ENCODE measurements at regions not wholly inside any gene's neighbourhood (a gene's known extent, or its start where the extent isn't known, plus 50 kb on each side); places are given as distances from the start of the nearest gene placed in this dataset.

GRCh38 chr6:164135511-164136132 lies 721.1 kb downstream of the QKI start:
- Histone ChIP-seq H3K9ac (ENCODE audit: low read depth, low read length) (no peak overlapping the region), H3K4me3 (ENCODE audit: low read depth, low read length) (no peak overlapping the region), H3K4me1 (ENCODE audit: control insufficient read depth, insufficient read depth, low read length) (no peaks in the 10 kb centered on the region), H3K27me3 (ENCODE audit: control insufficient read depth, insufficient read depth, low read length) (no peaks in the 10 kb centered on the region), H3K36me3 (ENCODE audit: control insufficient read depth, insufficient read depth, low read length) (no peaks in the 10 kb centered on the region), H3K27ac (ENCODE audit: low read depth, low read length) (no peak overlapping the region), H3K9me3 (ENCODE audit: control insufficient read depth, insufficient read depth, low read length) (no peaks in the 10 kb centered on the region)

- Histone ChIP-seq H3K4me3 (ENCODE audit: low read depth, low read length) (no peak overlapping the region), H3K9ac (ENCODE audit: low read depth, low read length) (no peak overlapping the region), H3K36me3 (ENCODE audit: control insufficient read depth, insufficient read depth, low read length) (no peaks in the 10 kb centered on the region), H3K4me1 (ENCODE audit: control insufficient read depth, insufficient read depth, low read length) (no peaks in the 10 kb centered on the region), H3K27me3 (ENCODE audit: control insufficient read depth, insufficient read depth, low read length) (no peaks in the 10 kb centered on the region), H3K27ac (ENCODE audit: low read depth, low read length) (no peak overlapping the region), H3K9me3 (ENCODE audit: control insufficient read depth, insufficient read depth, low read length) (no peaks in the 10 kb centered on the region)
These were observed 718.6 kb downstream of the QKI start for GRCh38 chr6:164133095-164133494.

GRCh38 chr6:164130585-164130984 lies 716.1 kb downstream of the QKI start:
- no peaks in the 10 kb centered on the region for H3K9me3 ChIP-seq (ENCODE audit: control insufficient read depth, insufficient read depth, low read length)
- H3K4me3 ChIP-seq (ENCODE audit: low read depth, low read length), result no peak overlapping the region
- H3K36me3 ChIP-seq (ENCODE audit: control insufficient read depth, insufficient read depth, low read length), result no peaks in the 10 kb centered on the region

GRCh38 chr6:164130151-164130550 lies 715.6 kb downstream of the QKI start:
- H3K4me1 ChIP-seq (ENCODE audit: control insufficient read depth, insufficient read depth, low read length), result no peaks in the 10 kb centered on the region
- no peak overlapping the region for H3K9ac ChIP-seq (ENCODE audit: low read depth, low read length)
- no peak overlapping the region for H3K4me3 ChIP-seq (ENCODE audit: low read depth, low read length)
- H3K36me3 ChIP-seq (ENCODE audit: control insufficient read depth, insufficient read depth, low read length), result no peaks in the 10 kb centered on the region
- no peaks in the 10 kb centered on the region for H3K27me3 ChIP-seq (ENCODE audit: control insufficient read depth, insufficient read depth, low read length)
- H3K27ac ChIP-seq (ENCODE audit: low read depth, low read length), result no peak overlapping the region
- H3K9me3 ChIP-seq (ENCODE audit: control insufficient read depth, insufficient read depth, low read length), result no peaks in the 10 kb centered on the region

More at GRCh38 chr6:164130585-164130984, 716.1 kb downstream of the QKI start:
- Histone ChIP-seq H3K27me3 (ENCODE audit: control insufficient read depth, insufficient read depth, low read length) (no peaks in the 10 kb centered on the region), H3K4me1 (ENCODE audit: control insufficient read depth, insufficient read depth, low read length) (no peaks in the 10 kb centered on the region), H3K27ac (ENCODE audit: low read depth, low read length) (no peak overlapping the region), H3K9ac (ENCODE audit: low read depth, low read length) (no peak overlapping the region)

- no peak overlapping the region for H3K4me3 ChIP-seq (ENCODE audit: low read depth, low read length)
- no peaks in the 10 kb centered on the region for H3K36me3 ChIP-seq (ENCODE audit: control insufficient read depth, insufficient read depth, low read length)
- H3K27me3 ChIP-seq (ENCODE audit: control insufficient read depth, insufficient read depth, low read length), result no peaks in the 10 kb centered on the region
- H3K9ac ChIP-seq (ENCODE audit: low read depth, low read length), result no peak overlapping the region
- H3K9me3 ChIP-seq (ENCODE audit: control insufficient read depth, insufficient read depth, low read length), result no peaks in the 10 kb centered on the region
- no peaks in the 10 kb centered on the region for H3K4me1 ChIP-seq (ENCODE audit: control insufficient read depth, insufficient read depth, low read length)
- H3K27ac ChIP-seq (ENCODE audit: low read depth, low read length), result no peak overlapping the region
These were observed 714.7 kb downstream of the QKI start for GRCh38 chr6:164129218-164129617.

GRCh38 chr6:164128101-164128500 lies 713.6 kb downstream of the QKI start:
- Histone ChIP-seq H3K36me3 (ENCODE audit: control insufficient read depth, insufficient read depth, low read length) (no peaks in the 10 kb centered on the region), H3K27me3 (ENCODE audit: control insufficient read depth, insufficient read depth, low read length) (no peaks in the 10 kb centered on the region), H3K9ac (ENCODE audit: low read depth, low read length) (no peak overlapping the region), H3K4me1 (ENCODE audit: control insufficient read depth, insufficient read depth, low read length) (no peaks in the 10 kb centered on the region), H3K4me3 (ENCODE audit: low read depth, low read length) (no peak overlapping the region), H3K9me3 (ENCODE audit: control insufficient read depth, insufficient read depth, low read length) (no peaks in the 10 kb centered on the region), H3K27ac (ENCODE audit: low read depth, low read length) (no peak overlapping the region)

- no peak overlapping the region for H3K4me3 ChIP-seq (ENCODE audit: low read depth, low read length)
- no peaks in the 10 kb centered on the region for H3K4me1 ChIP-seq (ENCODE audit: control insufficient read depth, insufficient read depth, low read length)
- H3K36me3 ChIP-seq (ENCODE audit: control insufficient read depth, insufficient read depth, low read length), result no peaks in the 10 kb centered on the region
- no peak overlapping the region for H3K27ac ChIP-seq (ENCODE audit: low read depth, low read length)
- no peaks in the 10 kb centered on the region for H3K9me3 ChIP-seq (ENCODE audit: control insufficient read depth, insufficient read depth, low read length)
- H3K9ac ChIP-seq (ENCODE audit: low read depth, low read length), result no peak overlapping the region
- H3K27me3 ChIP-seq (ENCODE audit: control insufficient read depth, insufficient read depth, low read length), result no peaks in the 10 kb centered on the region
These were observed 710.5 kb downstream of the QKI start for GRCh38 chr6:164124986-164125385.

- H3K36me3 ChIP-seq (ENCODE audit: control insufficient read depth, insufficient read depth, low read length), result no peaks in the 10 kb centered on the region
- H3K9ac ChIP-seq (ENCODE audit: low read depth, low read length), result no peak overlapping the region
- H3K27me3 ChIP-seq (ENCODE audit: control insufficient read depth, insufficient read depth, low read length), result no peaks in the 10 kb centered on the region
- no peaks in the 10 kb centered on the region for H3K9me3 ChIP-seq (ENCODE audit: control insufficient read depth, insufficient read depth, low read length)
- no peak overlapping the region for H3K4me3 ChIP-seq (ENCODE audit: low read depth, low read length)
- no peak overlapping the region for H3K27ac ChIP-seq (ENCODE audit: low read depth, low read length)
- H3K4me1 ChIP-seq (ENCODE audit: control insufficient read depth, insufficient read depth, low read length), result no peaks in the 10 kb centered on the region
These were observed 710.0 kb downstream of the QKI start for GRCh38 chr6:164124473-164124872.

GRCh38 chr6:164122109-164122508 lies 707.6 kb downstream of the QKI start:
- Histone ChIP-seq H3K9me3 (ENCODE audit: control insufficient read depth, insufficient read depth, low read length) (no peaks in the 10 kb centered on the region), H3K27me3 (ENCODE audit: control insufficient read depth, insufficient read depth, low read length) (no peaks in the 10 kb centered on the region), H3K36me3 (ENCODE audit: control insufficient read depth, insufficient read depth, low read length) (no peaks in the 10 kb centered on the region), H3K9ac (ENCODE audit: low read depth, low read length) (no peak overlapping the region), H3K4me1 (ENCODE audit: control insufficient read depth, insufficient read depth, low read length) (no peaks in the 10 kb centered on the region), H3K4me3 (ENCODE audit: low read depth, low read length) (no peak overlapping the region), H3K27ac (ENCODE audit: low read depth, low read length) (no peak overlapping the region)

GRCh38 chr6:164121527-164121926 lies 707.0 kb downstream of the QKI start:
- Histone ChIP-seq H3K4me1 (ENCODE audit: control insufficient read depth, insufficient read depth, low read length) (no peaks in the 10 kb centered on the region), H3K27ac (ENCODE audit: low read depth, low read length) (no peak overlapping the region), H3K36me3 (ENCODE audit: control insufficient read depth, insufficient read depth, low read length) (no peaks in the 10 kb centered on the region), H3K4me3 (ENCODE audit: low read depth, low read length) (no peak overlapping the region), H3K27me3 (ENCODE audit: control insufficient read depth, insufficient read depth, low read length) (no peaks in the 10 kb centered on the region), H3K9me3 (ENCODE audit: control insufficient read depth, insufficient read depth, low read length) (no peaks in the 10 kb centered on the region), H3K9ac (ENCODE audit: low read depth, low read length) (no peak overlapping the region)

GRCh38 chr6:164114651-164115050 lies 700.1 kb downstream of the QKI start:
- no peaks in the 10 kb centered on the region for H3K4me1 ChIP-seq (ENCODE audit: control insufficient read depth, insufficient read depth, low read length)

GRCh38 chr6:164114051-164114450 lies 699.5 kb downstream of the QKI start:
- H3K27me3 ChIP-seq (ENCODE audit: control insufficient read depth, insufficient read depth, low read length), result no peaks in the 10 kb centered on the region
- no peaks in the 10 kb centered on the region for H3K9me3 ChIP-seq (ENCODE audit: control insufficient read depth, insufficient read depth, low read length)
- no peaks in the 10 kb centered on the region for H3K4me1 ChIP-seq (ENCODE audit: control insufficient read depth, insufficient read depth, low read length)
- H3K36me3 ChIP-seq (ENCODE audit: control insufficient read depth, insufficient read depth, low read length), result no peaks in the 10 kb centered on the region
- H3K4me3 ChIP-seq (ENCODE audit: low read depth, low read length), result no peak overlapping the region
- no peak overlapping the region for H3K27ac ChIP-seq (ENCODE audit: low read depth, low read length)
- H3K9ac ChIP-seq (ENCODE audit: low read depth, low read length), result no peak overlapping the region

More at GRCh38 chr6:164114651-164115050, 700.1 kb downstream of the QKI start:
- Histone ChIP-seq H3K9ac (ENCODE audit: low read depth, low read length) (no peak overlapping the region), H3K27ac (ENCODE audit: low read depth, low read length) (no peak overlapping the region), H3K36me3 (ENCODE audit: control insufficient read depth, insufficient read depth, low read length) (no peaks in the 10 kb centered on the region), H3K9me3 (ENCODE audit: control insufficient read depth, insufficient read depth, low read length) (no peaks in the 10 kb centered on the region), H3K4me3 (ENCODE audit: low read depth, low read length) (no peak overlapping the region), H3K27me3 (ENCODE audit: control insufficient read depth, insufficient read depth, low read length) (no peaks in the 10 kb centered on the region)

Data from HUES48 (cell line).